ENCODE measurements at regions not wholly inside any gene's neighbourhood (a gene's known extent, or its start where the extent isn't known, plus 50 kb on each side); places are given as distances from the start of the nearest gene placed in this dataset.

GRCh38 chr4:83831588-83831987, 295.7 kb downstream of the GPAT3 start:
- Mint-ChIP-seq H3K36me3 (no peaks in the 10 kb centered on the region), H3K4me1 (no peaks in the 10 kb centered on the region), H3K27ac (no peak overlapping the region), H3K4me3 (no peak overlapping the region), H3K9me3 (peaks cover 0 to 3% (median 0%) of the 10 kb centered on the region in 7 donors), H3K27me3 (peaks cover 5% of the 10 kb centered on the region)
- DNase-seq (no peak), ATAC-seq (ENCODE audit: low read depth in 2 of 2) (no peak)
- H3K27ac ChIP-seq (ENCODE audit: insufficient read depth, low read length, poor library complexity, severe bottlenecking) = no peak overlapping the region
- no peaks in the 10 kb centered on the region for H3K4me1 ChIP-seq (ENCODE audit: control insufficient read depth, insufficient read depth, low read length, poor library complexity, severe bottlenecking)
- no peaks in the 10 kb centered on the region for H3K9me3 ChIP-seq (ENCODE audit: control insufficient read depth in 2 of 2, low read length in 2 of 2)
- H3K4me3 ChIP-seq (ENCODE audit: low read depth, low read length) = no peak overlapping the region
- H3K36me3 ChIP-seq (ENCODE audit: control insufficient read depth, insufficient read depth, low read length) = no peaks in the 10 kb centered on the region
- no peaks in the 10 kb centered on the region for H3K27me3 ChIP-seq (ENCODE audit: control insufficient read depth, insufficient read depth, low read length)

GRCh38 chr4:83830138-83830888, 294.4 kb downstream of the GPAT3 start:
- Mint-ChIP-seq H3K4me1 (no peaks in the 10 kb centered on the region), H3K27me3 (peaks cover 5% of the 10 kb centered on the region), H3K9me3 (peaks cover 0 to 3% (median 0%) of the 10 kb centered on the region in 7 donors), H3K27ac (no peak overlapping the region), H3K4me3 (no peak overlapping the region), H3K36me3 (no peaks in the 10 kb centered on the region)
- H3K4me1 ChIP-seq (ENCODE audit: control insufficient read depth, insufficient read depth, low read length, poor library complexity, severe bottlenecking) = no peaks in the 10 kb centered on the region
- no peaks in the 10 kb centered on the region for H3K9me3 ChIP-seq (ENCODE audit: control insufficient read depth in 2 of 2, low read length in 2 of 2)
- no peak for DNase-seq
- H3K27me3 ChIP-seq (ENCODE audit: control insufficient read depth, insufficient read depth, low read length) = no peaks in the 10 kb centered on the region
- no peak overlapping the region for H3K27ac ChIP-seq (ENCODE audit: insufficient read depth, low read length, poor library complexity, severe bottlenecking)
- H3K36me3 ChIP-seq (ENCODE audit: control insufficient read depth, insufficient read depth, low read length) = no peaks in the 10 kb centered on the region
- no peak overlapping the region for H3K4me3 ChIP-seq (ENCODE audit: low read depth, low read length)
- no peak for ATAC-seq (ENCODE audit: low read depth in 2 of 2)

- Histone ChIP-seq H3K4me1 (ENCODE audit: control insufficient read depth, insufficient read depth, low read length, poor library complexity, severe bottlenecking) (no peaks in the 10 kb centered on the region), H3K36me3 (ENCODE audit: control insufficient read depth, insufficient read depth, low read length) (no peaks in the 10 kb centered on the region), H3K27ac (ENCODE audit: insufficient read depth, low read length, poor library complexity, severe bottlenecking) (no peak overlapping the region), H3K9me3 (ENCODE audit: control insufficient read depth in 2 of 2, low read length in 2 of 2) (no peaks in the 10 kb centered on the region), H3K4me3 (ENCODE audit: low read depth, low read length) (no peak overlapping the region), H3K27me3 (ENCODE audit: control insufficient read depth, insufficient read depth, low read length) (no peaks in the 10 kb centered on the region)
- ATAC-seq (ENCODE audit: low read depth in 2 of 2) = no peak
- H3K36me3 Mint-ChIP-seq = no peaks in the 10 kb centered on the region
- no peak for DNase-seq
- peaks cover 0 to 7% (median 3%) of the 10 kb centered on the region in 7 donors for H3K9me3 Mint-ChIP-seq
- peaks cover 5% of the 10 kb centered on the region for H3K27me3 Mint-ChIP-seq
- no peak overlapping the region for H3K27ac Mint-ChIP-seq
- no peak overlapping the region for H3K4me3 Mint-ChIP-seq
- no peaks in the 10 kb centered on the region for H3K4me1 Mint-ChIP-seq
These were observed 292.7 kb downstream of the GPAT3 start for GRCh38 chr4:83828601-83829000.

- Mint-ChIP-seq H3K4me1 (no peaks in the 10 kb centered on the region), H3K9me3 (peaks cover 0 to 11% (median 10%) of the 10 kb centered on the region in 7 donors), H3K36me3 (no peaks in the 10 kb centered on the region)
These were observed 285.6 kb downstream of the GPAT3 start for GRCh38 chr4:83821493-83821892.

GRCh38 chr4:83819582-83819981, 283.7 kb downstream of the GPAT3 start:
- peaks cover 5% of the 10 kb centered on the region for H3K27me3 Mint-ChIP-seq
- H3K4me1 Mint-ChIP-seq = no peaks in the 10 kb centered on the region
- Histone ChIP-seq H3K4me3 (ENCODE audit: low read depth, low read length) (no peak overlapping the region), H3K27me3 (ENCODE audit: control insufficient read depth, insufficient read depth, low read length) (no peaks in the 10 kb centered on the region), H3K9me3 (ENCODE audit: control insufficient read depth in 2 of 2, low read length in 2 of 2) (peaks cover 4 to 10% of the 10 kb centered on the region in 2 experiments), H3K4me1 (ENCODE audit: control insufficient read depth, insufficient read depth, low read length, poor library complexity, severe bottlenecking) (no peaks in the 10 kb centered on the region), H3K27ac (ENCODE audit: insufficient read depth, low read length, poor library complexity, severe bottlenecking) (no peak overlapping the region), H3K36me3 (ENCODE audit: control insufficient read depth, insufficient read depth, low read length) (no peaks in the 10 kb centered on the region)
- H3K27ac Mint-ChIP-seq = no peak overlapping the region
- DNase-seq = no peak
- peaks cover 0 to 11% (median 6%) of the 10 kb centered on the region in 7 donors for H3K9me3 Mint-ChIP-seq
- H3K4me3 Mint-ChIP-seq = no peak overlapping the region
- no peaks in the 10 kb centered on the region for H3K36me3 Mint-ChIP-seq
- no peak for ATAC-seq (ENCODE audit: low read depth in 2 of 2)

More at GRCh38 chr4:83821493-83821892, 285.6 kb downstream of the GPAT3 start:
- Histone ChIP-seq H3K27ac (ENCODE audit: insufficient read depth, low read length, poor library complexity, severe bottlenecking) (no peak overlapping the region), H3K4me1 (ENCODE audit: control insufficient read depth, insufficient read depth, low read length, poor library complexity, severe bottlenecking) (no peaks in the 10 kb centered on the region), H3K9me3 (ENCODE audit: control insufficient read depth in 2 of 2, low read length in 2 of 2) (peaks cover 4 to 10% of the 10 kb centered on the region in 2 experiments), H3K27me3 (ENCODE audit: control insufficient read depth, insufficient read depth, low read length) (no peaks in the 10 kb centered on the region), H3K4me3 (ENCODE audit: low read depth, low read length) (no peak overlapping the region), H3K36me3 (ENCODE audit: control insufficient read depth, insufficient read depth, low read length) (no peaks in the 10 kb centered on the region)
- no peak for DNase-seq
- Mint-ChIP-seq H3K27me3 (peaks cover 5% of the 10 kb centered on the region), H3K4me3 (no peak overlapping the region), H3K27ac (no peak overlapping the region)
- no peak for ATAC-seq (ENCODE audit: low read depth in 2 of 2)

GRCh38 chr4:83810428-83810827, 274.5 kb downstream of the GPAT3 start:
- Histone ChIP-seq H3K4me1 (ENCODE audit: control insufficient read depth, insufficient read depth, low read length, poor library complexity, severe bottlenecking) (no peaks in the 10 kb centered on the region), H3K27ac (ENCODE audit: insufficient read depth, low read length, poor library complexity, severe bottlenecking) (no peak overlapping the region), H3K36me3 (ENCODE audit: control insufficient read depth, insufficient read depth, low read length) (no peaks in the 10 kb centered on the region), H3K9me3 (ENCODE audit: control insufficient read depth in 2 of 2, low read length in 2 of 2) (no peaks in the 10 kb centered on the region), H3K4me3 (ENCODE audit: low read depth, low read length) (no peak overlapping the region), H3K27me3 (ENCODE audit: control insufficient read depth, insufficient read depth, low read length) (no peaks in the 10 kb centered on the region)
- no peak overlapping the region for H3K4me3 Mint-ChIP-seq
- DNase-seq (no peak), ATAC-seq (ENCODE audit: low read depth in 2 of 2) (no peak)
- peaks cover 0 to 3% (median 0%) of the 10 kb centered on the region in 7 donors for H3K9me3 Mint-ChIP-seq
- peaks cover 6% of the 10 kb centered on the region for H3K27me3 Mint-ChIP-seq
- no peaks in the 10 kb centered on the region for H3K4me1 Mint-ChIP-seq
- H3K36me3 Mint-ChIP-seq = no peaks in the 10 kb centered on the region
- H3K27ac Mint-ChIP-seq = no peak overlapping the region

GRCh38 chr4:83809581-83809980, 273.7 kb downstream of the GPAT3 start:
- Mint-ChIP-seq H3K36me3 (no peaks in the 10 kb centered on the region), H3K4me3 (no peak overlapping the region), H3K27ac (no peak overlapping the region), H3K9me3 (peaks cover 0 to 4% (median 0%) of the 10 kb centered on the region in 7 donors), H3K4me1 (no peaks in the 10 kb centered on the region), H3K27me3 (peaks cover 6% of the 10 kb centered on the region)
- Histone ChIP-seq H3K9me3 (ENCODE audit: control insufficient read depth in 2 of 2, low read length in 2 of 2) (no peaks in the 10 kb centered on the region), H3K27ac (ENCODE audit: insufficient read depth, low read length, poor library complexity, severe bottlenecking) (no peak overlapping the region), H3K4me1 (ENCODE audit: control insufficient read depth, insufficient read depth, low read length, poor library complexity, severe bottlenecking) (no peaks in the 10 kb centered on the region), H3K36me3 (ENCODE audit: control insufficient read depth, insufficient read depth, low read length) (no peaks in the 10 kb centered on the region), H3K4me3 (ENCODE audit: low read depth, low read length) (no peak overlapping the region), H3K27me3 (ENCODE audit: control insufficient read depth, insufficient read depth, low read length) (no peaks in the 10 kb centered on the region)
- DNase-seq = no peak
- no peak for ATAC-seq (ENCODE audit: low read depth in 2 of 2)

- H3K4me3 ChIP-seq (ENCODE audit: low read depth, low read length) = no peak overlapping the region
- DNase-seq = no peak
- no peaks in the 10 kb centered on the region for H3K9me3 ChIP-seq (ENCODE audit: control insufficient read depth in 2 of 2, low read length in 2 of 2)
- no peaks in the 10 kb centered on the region for H3K4me1 Mint-ChIP-seq
- H3K4me1 ChIP-seq (ENCODE audit: control insufficient read depth, insufficient read depth, low read length, poor library complexity, severe bottlenecking) = no peaks in the 10 kb centered on the region
- peaks cover 16% of the 10 kb centered on the region for H3K27me3 Mint-ChIP-seq
- H3K36me3 ChIP-seq (ENCODE audit: control insufficient read depth, insufficient read depth, low read length) = no peaks in the 10 kb centered on the region
- H3K27ac ChIP-seq (ENCODE audit: insufficient read depth, low read length, poor library complexity, severe bottlenecking) = no peak overlapping the region
- H3K9me3 Mint-ChIP-seq = no peaks in the 10 kb centered on the region
- H3K27ac Mint-ChIP-seq = no peak overlapping the region
- no peak overlapping the region for H3K4me3 Mint-ChIP-seq
- no peaks in the 10 kb centered on the region for H3K27me3 ChIP-seq (ENCODE audit: control insufficient read depth, insufficient read depth, low read length)
- ATAC-seq (ENCODE audit: low read depth in 2 of 2) = no peak
- H3K36me3 Mint-ChIP-seq = no peaks in the 10 kb centered on the region
These were observed 257.6 kb downstream of the GPAT3 start for GRCh38 chr4:83793481-83793880.

All from CD4-positive, CD25-positive, alpha-beta regulatory T cell (primary cell).